K562 (cell line): ENCODE measurements at regions not wholly inside any gene's neighbourhood (a gene's known extent, or its start where the extent isn't known, plus 50 kb on each side); places are given as distances from the start of the nearest gene placed in this dataset.
A peak's percentile ranks its signal among the peaks of the same experiment; 100 is the strongest.

Source experiments
- ATAC-seq: fragments of 200-7000 bp; cut with Tn5 transposase; 3 replicates; pipeline ENCODE4 v1.9.1; 2020; ENCODE audit warnings: moderate library complexity
- BruUV-seq: library from RNA; stranded (reverse); fragments of 400-500 nt; replicated peaks from 2 replicates; lab custom pipeline; 2021; lab: Mats Ljungman, UMichigan
- CTCF ChIA-PET: fragments of 300-600 bp; formaldehyde crosslinking; extraction: SDS; loops from one replicate; lab custom pipeline; 2021; ENCODE audit warnings: low intra/inter-chr PET ratio; lab: Yijun Ruan, JAX
- POLR2A ChIA-PET: fragments of 300-600, 350-650 bp; sonication (Branson Sonifier 250); formaldehyde crosslinking; extraction: SDS; loops from one replicate; lab custom pipeline; 2021; ENCODE audit warnings: antibody characterized with exemption, inconsistent platforms; lab: Yijun Ruan, JAX
- DNase-seq, 4 experiments: peaks; one replicate each; pipeline versions ENCODE4 v3.0.0 to v3.0.0-alpha.2; 2011 to 2018; ENCODE audit warnings: low spot score in 3 of 4, mixed read lengths in 3 of 4; ENCODE audit errors: extremely low read depth in 1 of 4
- FAIRE-seq: peaks from 2 replicates; lab custom pipeline; 2011; peaks lifted over from hg19 to GRCh38; lab: Jason Lieb, UNC
- H2AFZ ChIP-seq: 2 replicates; pipeline ENCODE4 v1.6.0; 2011; ENCODE audit warnings: low read depth, low read length, control low read depth, inconsistent platforms
- H3K27ac ChIP-seq: fragments of 200-600 bp; 3 replicates; pipeline ENCODE4 v1.8.0; 2011; ENCODE audit warnings: low read depth, mild to moderate bottlenecking, control low read depth, inconsistent platforms, low read length, moderate library complexity, mixed read lengths; ENCODE audit errors: extremely low read depth
- H3K27me3 ChIP-seq, 2 experiments: fragments of 300-600 bp in 1 of 2; 2 replicates in 1 of 2; 3 replicates in 1 of 2; pipeline versions ENCODE4 v1.6.0 to v1.8.0; 2011; ENCODE audit warnings: inconsistent platforms in 2 of 2, low read length in 2 of 2, mild to moderate bottlenecking in 1 of 2, mixed read lengths in 1 of 2, moderate library complexity in 1 of 2; ENCODE audit not compliant: control insufficient read depth in 2 of 2, insufficient read depth in 2 of 2
- H3K36me3 ChIP-seq: fragments of 300-600 bp; 3 replicates; pipeline ENCODE4 v1.8.0; 2011; ENCODE audit warnings: mild to moderate bottlenecking, low read length, inconsistent platforms; ENCODE audit not compliant: control insufficient read depth, insufficient read depth
- H3K4me1 ChIP-seq, 2 experiments: fragments of 200-600 bp in 1 of 2; replicated peaks in 1 of 2; 2 replicates in 1 of 2; 3 replicates in 1 of 2; pipeline versions ENCODE4 v1.5.1 to v1.8.0; 2011; ENCODE audit warnings: inconsistent platforms in 2 of 2, low read length in 2 of 2, mild to moderate bottlenecking in 1 of 2, mixed read lengths in 1 of 2, moderate library complexity in 1 of 2; ENCODE audit not compliant: control insufficient read depth in 2 of 2, insufficient read depth in 2 of 2
- H3K4me2 ChIP-seq: 2 replicates; pipeline ENCODE4 v1.6.1; 2011; ENCODE audit warnings: low read length, control low read depth, inconsistent platforms, mixed read lengths; ENCODE audit not compliant: insufficient read depth
- H3K4me3 ChIP-seq: fragments of 200-600 bp; sonication (generic), shearing (Covaris generic); 2 replicates; pipeline ENCODE4 v1.5.1; 2016; ENCODE audit warnings: control low read depth, inconsistent platforms
- H3K79me2 ChIP-seq: fragments of 200-600 bp; 3 replicates; pipeline ENCODE4 v1.8.0; 2011; ENCODE audit warnings: low read length, inconsistent platforms; ENCODE audit not compliant: control insufficient read depth, insufficient read depth
- H3K9ac ChIP-seq, 2 experiments: 2 replicates each; pipeline versions ENCODE4 v1.6.0 to v1.6.1; 2011; ENCODE audit warnings: low read depth in 2 of 2, low read length in 2 of 2, control low read depth in 1 of 2, inconsistent platforms in 1 of 2, mild to moderate bottlenecking in 1 of 2, mixed read lengths in 1 of 2; ENCODE audit not compliant: insufficient read depth in 1 of 2
- H3K9me1 ChIP-seq: one replicate; pipeline ENCODE4 v1.6.0; 2011; ENCODE audit warnings: inconsistent platforms, mild to moderate bottlenecking, low read length, moderate library complexity; ENCODE audit not compliant: control insufficient read depth, insufficient read depth
- H3K9me3 ChIP-seq: replicated peaks from 2 replicates; pipeline ENCODE4 v1.5.1; 2011; ENCODE audit warnings: low read depth, low read length, inconsistent platforms; ENCODE audit not compliant: control insufficient read depth, insufficient read depth
- H4K20me1 ChIP-seq: replicated peaks from 2 replicates; pipeline ENCODE4 v1.6.1; 2011; ENCODE audit warnings: low read length, inconsistent platforms, mixed read lengths; ENCODE audit not compliant: control insufficient read depth, insufficient read depth
- KDM1A ChIP-seq, 2 experiments: fragments of 450-650 bp; IDR thresholded peaks; 2 replicates each; pipeline ENCODE4 v1.6.1; 2016; ENCODE audit warnings: mild to moderate bottlenecking in 2 of 2
- ZNF407 ChIP-seq: fragments of 450-650 bp; IDR thresholded peaks from 2 replicates; pipeline ENCODE4 v1.6.1; 2016; ENCODE audit warnings: low read depth
- WGBS: fragments of 100-300 bp; shearing (Covaris generic); methylation state at CpG from one replicate; pipeline ENCODE4 v1.1.6; 2016; ENCODE audit warnings: low coverage, mixed read lengths; ENCODE audit not compliant: insufficient coverage; ENCODE audit errors: missing lambda C conversion rate; 5-methylcytosine and 5-hydroxymethylcytosine counted together
- in situ Hi-C: fragments of 300-500 bp; cut with MboI; formaldehyde crosslinking; loops from 4 replicates; pipeline ENCODE4 v1.15.0; 2018; ENCODE audit warnings: inconsistent platforms, mixed read lengths
- intact Hi-C: fragments of 100-400 bp; cut with micrococcal nuclease; formaldehyde crosslinking; loops from 2 replicates; pipeline ENCODE4 v1.14.2; 2022

- Histone ChIP-seq H3K9ac (no peak overlapping the region), H3K4me1 (no peaks in the 10 kb centered on the region), H3K4me2 (no peak overlapping the region), H3K79me2 (no peaks in the 10 kb centered on the region), H4K20me1 (no peaks in the 10 kb centered on the region), H3K9me1 (peaks cover 3% of the 10 kb centered on the region), H3K27ac (no peak overlapping the region), H2AFZ (no peak overlapping the region), H3K36me3 (no peaks in the 10 kb centered on the region), H3K9me3 (peaks cover 3% of the 10 kb centered on the region; the same call in 1 of the 2 replicates), H3K4me3 (no peak overlapping the region), H3K27me3 (peaks cover 0 to 20% of the 10 kb centered on the region in 2 experiments; a peak in 3 of 5 replicates)
- 0% methylated on average over 12 of the region's 12 CpGs for WGBS
- intact Hi-C loops (no loop called here), in situ Hi-C loops (no loop called here)
- CTCF ChIA-PET: no interaction called here
- DNase-seq (no peak), ATAC-seq (no peak), FAIRE-seq (no peak)
- BruUV-seq: no TSS peak
- TF ChIP-seq KDM1A (IDR thresholded peaks at IDR 0.05): peak in 1 of 2 experiments; percentile 50; a peak in 1 of 4 replicates
- TF ChIP-seq ZNF407: no peak
- POLR2A ChIA-PET: no interaction called here
Observed at GRCh38 chr7:155985518-155986250, 173.4 kb upstream of the SHH start.
